Right lobe of liver (tissue), 6 donors: ENCODE measurements at regions not wholly inside any gene's neighbourhood (a gene's known extent, or its start where the extent isn't known, plus 50 kb on each side); places are given as distances from the start of the nearest gene placed in this dataset.

ENCODE experiments used
- ATAC-seq, 4 donors: fragments of 200-7000 bp; cut with Tn5 transposase; one replicate each; pipeline ENCODE4 v1.9.1; 2020; ENCODE audit warnings: mild to moderate bottlenecking in 4 of 4, moderate library complexity in 4 of 4
- DNase-seq, 3 donors: peaks; one replicate each; pipeline ENCODE4 v3.0.0-alpha.2; 2020
- H3K27ac ChIP-seq, 3 donors: fragments of 200-600 bp; one replicate each; pipeline ENCODE4 v1.8.0; 2022
- H3K27me3 ChIP-seq, 2 donors: fragments of 200-600 bp; one replicate each; pipeline ENCODE4 v1.8.0; 2022
- H3K36me3 ChIP-seq, 4 donors: fragments of 200-600 bp; sonication (generic) in 1 of 4; one replicate each; pipeline versions ENCODE4 v1.5.1 to v1.8.0; 2017 to 2022; ENCODE audit warnings: control low read depth in 1 of 4
- H3K4me1 ChIP-seq, 4 donors: fragments of 200-600 bp; sonication (generic) in 1 of 4; one replicate each; pipeline versions ENCODE4 v1.5.1 to v1.8.0; 2017 to 2022; ENCODE audit warnings: control low read depth in 1 of 4
- H3K4me3 ChIP-seq, 3 donors: fragments of 200-600 bp; one replicate each; pipeline ENCODE4 v1.8.0; 2022
- H3K9me3 ChIP-seq, 4 donors: fragments of 200-600 bp; sonication (generic) in 1 of 4; one replicate each; pipeline versions ENCODE4 v1.5.1 to v1.8.0; 2017 to 2022; ENCODE audit warnings: control low read depth in 1 of 4
- CTCF ChIP-seq, 4 donors: fragments of 200-600 bp in 3 of 4; fragments of 450-650 bp in 1 of 4; IDR thresholded peaks; one replicate each; pipeline versions ENCODE4 v1.5.1 to v1.8.0; 2016 to 2022; ENCODE audit warnings: antibody characterized with exemption in 4 of 4, mild to moderate bottlenecking in 2 of 4
- POLR2A ChIP-seq: fragments of 450-650 bp; IDR thresholded peaks from one replicate; pipeline ENCODE4 v1.6.1; 2017; ENCODE audit warnings: antibody characterized with exemption, mild to moderate bottlenecking
- WGBS: methylation state at CpG from one replicate; pipeline ENCODE4 v1.1.6; 2018; ENCODE audit warnings: low coverage, low lambda C conversion rate; ENCODE audit not compliant: insufficient coverage; ENCODE audit errors: missing lambda C conversion rate; 5-methylcytosine and 5-hydroxymethylcytosine counted together
- intact Hi-C, 2 donors: fragments of 100-400 bp; cut with DNase I; formaldehyde crosslinking; loops; one replicate each; pipeline versions ENCODE4 v1.11.2 to v1.14.1; 2022
- donor health status: DM: no; HTN: yes; CAD: no.
- donor health status: DM: no; HTN: no; CAD: no.
- donor health status: DM: no; HTN: no; CAD: no.
- donor health status: DM: no; HTN: yes; CAD: no.
- donor health status: DM: no; HTN: yes; CAD: no.

- WGBS, result 100% methylated on average over 1 of the region's 1 CpG
- intact Hi-C loops, result no loop called here
- ATAC-seq (no peak), DNase-seq (no peak)
- Histone ChIP-seq H3K36me3 (no peaks in the 10 kb centered on the region), H3K27ac (no peak overlapping the region), H3K4me3 (no peak overlapping the region), H3K27me3 (no peaks in the 10 kb centered on the region), H3K4me1 (no peaks in the 10 kb centered on the region), H3K9me3 (peaks cover 0 to 9% (median 0%) of the 10 kb centered on the region in 4 donors)
- TF ChIP-seq POLR2A (no peak), CTCF (IDR thresholded peaks at IDR 0.05) (no peak)
These were observed 626.2 kb upstream of the LRRTM1 start for GRCh38 chr2:80930777-80931176.

GRCh38 chr2:80926168-80926567, 621.6 kb upstream of the LRRTM1 start:
- Histone ChIP-seq H3K9me3 (peaks cover 0 to 8% (median 0%) of the 10 kb centered on the region in 4 donors), H3K4me3 (no peak overlapping the region), H3K27ac (no peak overlapping the region), H3K4me1 (no peaks in the 10 kb centered on the region), H3K36me3 (no peaks in the 10 kb centered on the region), H3K27me3 (no peaks in the 10 kb centered on the region)
- WGBS, result 47% methylated on average over 3 of the region's 4 CpGs
- TF ChIP-seq POLR2A (no peak), CTCF (IDR thresholded peaks at IDR 0.05) (no peak)
- DNase-seq, result no peak
- ATAC-seq, result no peak
- intact Hi-C loops, result no loop called here

GRCh38 chr2:80896576-80896975, 592.0 kb upstream of the LRRTM1 start:
- no peak overlapping the region for H3K27ac ChIP-seq
- ATAC-seq (no peak), DNase-seq (no peak)
- H3K9me3 ChIP-seq, result no peaks in the 10 kb centered on the region
- no peaks in the 10 kb centered on the region for H3K4me1 ChIP-seq
- TF ChIP-seq POLR2A, result no peak
- TF ChIP-seq CTCF (IDR thresholded peaks at IDR 0.05), result no peak
- no peaks in the 10 kb centered on the region for H3K36me3 ChIP-seq
- WGBS, result 46% methylated on average over 6 of the region's 7 CpGs
- H3K27me3 ChIP-seq, result no peaks in the 10 kb centered on the region
- H3K4me3 ChIP-seq, result no peak overlapping the region
- intact Hi-C loops, result no loop called here

- intact Hi-C loops, result no loop called here
- no peak overlapping the region for H3K4me3 ChIP-seq
- 59% methylated on average over 3 of the region's 3 CpGs for WGBS
- H3K4me1 ChIP-seq, result no peaks in the 10 kb centered on the region
- DNase-seq (no peak), ATAC-seq (no peak)
- H3K36me3 ChIP-seq, result no peaks in the 10 kb centered on the region
- no peak for TF ChIP-seq CTCF (IDR thresholded peaks at IDR 0.05)
- no peak for TF ChIP-seq POLR2A
- H3K27ac ChIP-seq, result no peak overlapping the region
- no peaks in the 10 kb centered on the region for H3K27me3 ChIP-seq
- H3K9me3 ChIP-seq, result no peaks in the 10 kb centered on the region
These were observed 589.9 kb upstream of the LRRTM1 start for GRCh38 chr2:80894486-80894885.

GRCh38 chr2:80893711-80894110, 589.2 kb upstream of the LRRTM1 start:
- Histone ChIP-seq H3K27me3 (no peaks in the 10 kb centered on the region), H3K4me1 (no peaks in the 10 kb centered on the region), H3K4me3 (no peak overlapping the region), H3K9me3 (no peaks in the 10 kb centered on the region), H3K27ac (no peak overlapping the region), H3K36me3 (no peaks in the 10 kb centered on the region)
- ATAC-seq (no peak), DNase-seq (no peak)
- TF ChIP-seq POLR2A, result no peak
- TF ChIP-seq CTCF (IDR thresholded peaks at IDR 0.05), result no peak
- intact Hi-C loops, result no loop called here
- WGBS, result 25% methylated on average over 2 of the region's 2 CpGs
